Duodenal mucosa (tissue), 2 donors: ENCODE measurements at regions not wholly inside any gene's neighbourhood (a gene's known extent, or its start where the extent isn't known, plus 50 kb on each side); places are given as distances from the start of the nearest gene placed in this dataset.
"Not testable (repeated sequence)": the region's sequence is repeated elsewhere in the genome, so short reads cannot be mapped to it uniquely, and the experiment has no call there.

Experiments used
- H3K27ac ChIP-seq: one replicate; pipeline ENCODE4 v1.7.0; 2013; ENCODE audit warnings: low read depth, low read length
- H3K27me3 ChIP-seq, 2 donors: one replicate each; pipeline ENCODE4 v1.7.0; 2013; ENCODE audit warnings: low read length in 2 of 2, control low read depth in 1 of 2; ENCODE audit not compliant: insufficient read depth in 2 of 2, control insufficient read depth in 1 of 2
- H3K36me3 ChIP-seq, 2 donors: one replicate each; pipeline ENCODE4 v1.7.0; 2013; ENCODE audit warnings: low read length in 2 of 2, control low read depth in 1 of 2; ENCODE audit not compliant: insufficient read depth in 2 of 2, control insufficient read depth in 1 of 2
- H3K4me1 ChIP-seq, 2 donors: one replicate each; pipeline ENCODE4 v1.7.0; 2013; ENCODE audit warnings: low read length in 2 of 2, control low read depth in 1 of 2; ENCODE audit not compliant: insufficient read depth in 2 of 2, control insufficient read depth in 1 of 2
- H3K4me3 ChIP-seq, 2 donors: one replicate each; pipeline ENCODE4 v1.7.0; 2013; ENCODE audit warnings: low read length in 2 of 2, low read depth in 1 of 2
- H3K9ac ChIP-seq, 2 donors: one replicate each; pipeline ENCODE4 v1.7.0; 2013; ENCODE audit warnings: low read length in 2 of 2, low read depth in 1 of 2
- H3K9me3 ChIP-seq, 2 donors: one replicate each; pipeline ENCODE4 v1.7.0; 2013; ENCODE audit warnings: low read length in 2 of 2, control low read depth in 1 of 2; ENCODE audit not compliant: control insufficient read depth in 1 of 2

- Histone ChIP-seq H3K36me3 (no peaks in the 10 kb centered on the region), H3K27ac (no peak overlapping the region), H3K4me1 (no peaks in the 10 kb centered on the region), H3K9ac (no peak overlapping the region), H3K27me3 (peaks cover 0 to 7% of the 10 kb centered on the region in 2 donors), H3K4me3 (no peak overlapping the region), H3K9me3 (no peaks in the 10 kb centered on the region)
Measured at GRCh38 chr2:242047963-242048362, 178.4 kb downstream of the RTP5 start.

- peaks cover 0 to 6% of the 10 kb centered on the region in 2 donors for H3K27me3 ChIP-seq
Measured at GRCh38 chr2:242048479-242048878, 178.9 kb downstream of the RTP5 start.

GRCh38 chr2:242049492-242049891 is 180.0 kb downstream of the RTP5 start:
- not testable (repeated sequence) for H3K27ac ChIP-seq, H3K4me1 ChIP-seq, H3K36me3 ChIP-seq, H3K9me3 ChIP-seq, H3K4me3 ChIP-seq, H3K9ac ChIP-seq, H3K27me3 ChIP-seq

More at GRCh38 chr2:242048479-242048878, 178.9 kb downstream of the RTP5 start:
- Histone ChIP-seq H3K4me3 (no peak overlapping the region), H3K9ac (no peak overlapping the region), H3K9me3 (no peaks in the 10 kb centered on the region), H3K36me3 (no peaks in the 10 kb centered on the region), H3K4me1 (no peaks in the 10 kb centered on the region), H3K27ac (no peak overlapping the region)

GRCh38 chr2:242051463-242051862 is 181.9 kb downstream of the RTP5 start:
- Histone ChIP-seq H3K9me3 (no peaks in the 10 kb centered on the region), H3K27ac (no peak overlapping the region), H3K4me3 (no peak overlapping the region), H3K36me3 (no peaks in the 10 kb centered on the region), H3K27me3 (peaks cover under 1 to 4% of the 10 kb centered on the region in 2 donors), H3K4me1 (no peaks in the 10 kb centered on the region), H3K9ac (no peak overlapping the region)

GRCh38 chr2:242052421-242052820 is 182.9 kb downstream of the RTP5 start:
- no peak overlapping the region for H3K9ac ChIP-seq
- no peaks in the 10 kb centered on the region for H3K4me1 ChIP-seq
- H3K4me3 ChIP-seq = no peak overlapping the region
- H3K9me3 ChIP-seq = no peaks in the 10 kb centered on the region
- H3K27ac ChIP-seq = no peak overlapping the region
- H3K36me3 ChIP-seq = no peaks in the 10 kb centered on the region
- H3K27me3 ChIP-seq = peaks cover 3 to 4% of the 10 kb centered on the region in 2 donors

GRCh38 chr2:242053921-242054320 is 184.4 kb downstream of the RTP5 start:
- H3K36me3 ChIP-seq = no peaks in the 10 kb centered on the region

GRCh38 chr2:242054406-242054805 is 184.9 kb downstream of the RTP5 start:
- no peak overlapping the region for H3K27ac ChIP-seq
- no peak overlapping the region for H3K9ac ChIP-seq
- peaks cover 4 to 9% of the 10 kb centered on the region in 2 donors for H3K27me3 ChIP-seq
- H3K4me3 ChIP-seq = no peak overlapping the region
- H3K9me3 ChIP-seq = no peaks in the 10 kb centered on the region
- H3K36me3 ChIP-seq = no peaks in the 10 kb centered on the region
- no peaks in the 10 kb centered on the region for H3K4me1 ChIP-seq

More at GRCh38 chr2:242053921-242054320, 184.4 kb downstream of the RTP5 start:
- Histone ChIP-seq H3K4me1 (no peaks in the 10 kb centered on the region), H3K9ac (no peak overlapping the region), H3K27me3 (peaks cover 4 to 9% of the 10 kb centered on the region in 2 donors), H3K4me3 (no peak overlapping the region), H3K27ac (no peak overlapping the region), H3K9me3 (no peaks in the 10 kb centered on the region)

GRCh38 chr2:242054881-242055801 is 185.6 kb downstream of the RTP5 start:
- Histone ChIP-seq H3K9me3 (no peaks in the 10 kb centered on the region), H3K36me3 (no peaks in the 10 kb centered on the region), H3K4me3 (no peak overlapping the region), H3K4me1 (no peaks in the 10 kb centered on the region), H3K9ac (no peak overlapping the region), H3K27ac (no peak overlapping the region), H3K27me3 (peaks cover 4 to 9% of the 10 kb centered on the region in 2 donors)

- H3K4me1 ChIP-seq = no peaks in the 10 kb centered on the region
- no peak overlapping the region for H3K9ac ChIP-seq
- peaks cover 4 to 9% of the 10 kb centered on the region in 2 donors for H3K27me3 ChIP-seq
- no peak overlapping the region for H3K4me3 ChIP-seq
- H3K36me3 ChIP-seq = no peaks in the 10 kb centered on the region
- H3K9me3 ChIP-seq = no peaks in the 10 kb centered on the region
- no peak overlapping the region for H3K27ac ChIP-seq
Measured at GRCh38 chr2:242056026-242056425, 186.5 kb downstream of the RTP5 start.

- H3K9ac ChIP-seq = no peak overlapping the region
- H3K27ac ChIP-seq = no peak overlapping the region
- no peaks in the 10 kb centered on the region for H3K36me3 ChIP-seq
- no peak overlapping the region for H3K4me3 ChIP-seq
- H3K9me3 ChIP-seq = no peaks in the 10 kb centered on the region
- H3K4me1 ChIP-seq = no peaks in the 10 kb centered on the region
- peaks cover 4 to 9% of the 10 kb centered on the region in 2 donors for H3K27me3 ChIP-seq
Measured at GRCh38 chr2:242056785-242057184, 187.3 kb downstream of the RTP5 start.
